Stimulated activated naive CD8-positive, alpha-beta T cell treated with anti-CD3 and anti-CD28 coated beads, Interleukin-15, Interleukin-2, amounts not matched to agents 100 U/mL and 50 U/mL, for 24 hours (primary cell): ENCODE measurements at regions not wholly inside any gene's neighbourhood (a gene's known extent, or its start where the extent isn't known, plus 50 kb on each side); places are given as distances from the start of the nearest gene placed in this dataset.
"Not testable (repeated sequence)": the region's sequence is repeated elsewhere in the genome, so short reads cannot be mapped to it uniquely, and the experiment has no call there.

Experiments
- ATAC-seq: fragments of 150-1000 bp; cut with Tn5 transposase; one replicate; pipeline ENCODE4 v1.10.0; 2021
- DNase-seq: peaks from one replicate; pipeline ENCODE4 v3.0.0; 2021

- ATAC-seq: no peak
- no peak for DNase-seq
Measured at GRCh38 chr7:81180573-81180972, 261.7 kb upstream of the SEMA3C start.

GRCh38 chr7:81175275-81175940, 256.6 kb upstream of the SEMA3C start:
- DNase-seq: no peak
- ATAC-seq: no peak

- DNase-seq: no peak
Measured at GRCh38 chr7:81173766-81174281, 255.0 kb upstream of the SEMA3C start.

GRCh38 chr7:81170291-81170690, 251.4 kb upstream of the SEMA3C start:
- no peak for ATAC-seq
- DNase-seq: no peak

More at GRCh38 chr7:81173766-81174281, 255.0 kb upstream of the SEMA3C start:
- no peak for ATAC-seq

- ATAC-seq (no peak), DNase-seq (no peak)
Measured at GRCh38 chr7:81167934-81168333, 249.1 kb upstream of the SEMA3C start.

GRCh38 chr7:81165070-81165469, 246.2 kb upstream of the SEMA3C start:
- ATAC-seq (no peak), DNase-seq (no peak)

GRCh38 chr7:81162771-81163525, 244.1 kb upstream of the SEMA3C start:
- DNase-seq (no peak), ATAC-seq (no peak)

GRCh38 chr7:81162234-81162633, 243.4 kb upstream of the SEMA3C start:
- ATAC-seq: no peak
- DNase-seq: no peak

- no peak for DNase-seq
- ATAC-seq: no peak
Measured at GRCh38 chr7:81161451-81162075, 242.7 kb upstream of the SEMA3C start.

GRCh38 chr7:81159402-81159801, 240.6 kb upstream of the SEMA3C start:
- DNase-seq: no peak
- ATAC-seq: no peak

- DNase-seq (no peak), ATAC-seq (no peak)
Measured at GRCh38 chr7:81158189-81158588, 239.3 kb upstream of the SEMA3C start.

GRCh38 chr7:81155654-81156373, 237.0 kb upstream of the SEMA3C start:
- DNase-seq (no peak), ATAC-seq (no peak)

- DNase-seq: no peak
- no peak for ATAC-seq
Measured at GRCh38 chr7:81154565-81154964, 235.7 kb upstream of the SEMA3C start.

GRCh38 chr7:81152925-81153324, 234.1 kb upstream of the SEMA3C start:
- DNase-seq, ATAC-seq: not testable (repeated sequence)

- DNase-seq (no peak), ATAC-seq (no peak)
Measured at GRCh38 chr7:81150951-81151361, 232.1 kb upstream of the SEMA3C start.

GRCh38 chr7:81143856-81144255, 225.0 kb upstream of the SEMA3C start:
- no peak for DNase-seq
- no peak for ATAC-seq

GRCh38 chr7:81141257-81142205, 222.7 kb upstream of the SEMA3C start:
- DNase-seq, ATAC-seq: not testable (repeated sequence)

- DNase-seq (no peak), ATAC-seq (no peak)
Measured at GRCh38 chr7:81140775-81141174, 221.9 kb upstream of the SEMA3C start.

GRCh38 chr7:81140252-81140651, 221.4 kb upstream of the SEMA3C start:
- DNase-seq (no peak), ATAC-seq (no peak)

GRCh38 chr7:81138870-81139269, 220.0 kb upstream of the SEMA3C start:
- no peak for DNase-seq
- ATAC-seq: no peak

GRCh38 chr7:81135324-81135723, 216.5 kb upstream of the SEMA3C start:
- DNase-seq: no peak
- ATAC-seq: no peak
